ENCODE measurements at regions not wholly inside any gene's neighbourhood (a gene's known extent, or its start where the extent isn't known, plus 50 kb on each side); places are given as distances from the start of the nearest gene placed in this dataset.

GRCh38 chr2:65525616-65526231 lies 93.3 kb upstream of the SPRED2 start:
- no peak overlapping the region for H2BK5ac ChIP-seq (ENCODE audit: low read depth, low read length, poor library complexity, severe bottlenecking)
- H3K23ac ChIP-seq (ENCODE audit: low read depth, low read length): no peak overlapping the region
- no peaks in the 10 kb centered on the region for H4K20me1 ChIP-seq (ENCODE audit: insufficient read depth, low read length)
- in situ Hi-C loops (cut with MboI; ENCODE audit: low sequenced_read_pairs) (no loop called here), intact Hi-C loops (cut with micrococcal nuclease) (no loop called here), dilution Hi-C loops (cut with HindIII; ENCODE audit: low sequenced_read_pairs, unreplicated experiment) (no loop called here)
- no peak overlapping the region for H2AK9ac ChIP-seq (replicated peaks; ENCODE audit: low read depth, low read length, poor library complexity)
- no peak overlapping the region for H3K56ac ChIP-seq (ENCODE audit: extremely low read depth, insufficient read depth, low read length)
- H2AFZ ChIP-seq (replicated peaks; ENCODE audit: low read length, poor library complexity): no peak overlapping the region
- H3K79me1 ChIP-seq (ENCODE audit: low read depth in 1 of 2, low read length in 2 of 2): no peaks in the 10 kb centered on the region
- H3K18ac ChIP-seq (ENCODE audit: low read depth, low read length): no peak overlapping the region
- H2BK20ac ChIP-seq (ENCODE audit: low read depth, low read length): no peak overlapping the region
- TF ChIP-seq USF2 (IDR thresholded peaks at IDR 0.05; ENCODE audit: low read depth, low read length): no peak
- TF ChIP-seq MAFK (IDR thresholded peaks at IDR 0.05; ENCODE audit: low read depth, low read length): no peak
- TF ChIP-seq MXI1 (IDR thresholded peaks at IDR 0.05; ENCODE audit: borderline replicate concordance, low read depth, low read length): no peak
- no peak for TF ChIP-seq CEBPB (IDR thresholded peaks at IDR 0.05; ENCODE audit: low read depth, low read length)
- TF ChIP-seq FOS (IDR thresholded peaks at IDR 0.05; ENCODE audit: low read depth, low read length): no peak
- TF ChIP-seq POLR2A (IDR thresholded peaks at IDR 0.05; ENCODE audit: low read depth, low read length): no peak
- no peak for TF ChIP-seq MAZ (IDR thresholded peaks at IDR 0.05; ENCODE audit: borderline replicate concordance, low read depth, low read length)
- no peak for TF ChIP-seq RCOR1 (IDR thresholded peaks at IDR 0.05; ENCODE audit: insufficient replicate concordance, low read length)
- no peak for TF ChIP-seq RAD21 (IDR thresholded peaks at IDR 0.05; ENCODE audit: low read length)
- TF ChIP-seq SMC3 (IDR thresholded peaks at IDR 0.05; ENCODE audit: low read depth, low read length): no peak
- TF ChIP-seq CTCF (conservative IDR thresholded peaks at IDR 0.05; ENCODE audit: low read depth, low read length): no peak
- TF ChIP-seq BHLHE40 (IDR thresholded peaks at IDR 0.05; ENCODE audit: low read depth, low read length): no peak
- ChIA-PET CTCF (no interaction called here), POLR2A (ENCODE audit: unreplicated experiment) (interaction anchor here (0.6 to 0.7 kb wide), 2 partner anchors 298 kb away, joined by 4 to 8 read pairs; partner anchors contain the start of gene ACTR2)
- no peak overlapping the region for H3K4me3 ChIP-seq (ENCODE audit: insufficient read depth, low read depth, low read length)
- H3K36me3 ChIP-seq (ENCODE audit: control insufficient read depth, insufficient read depth, low read length): no peaks in the 10 kb centered on the region
- H3K27ac ChIP-seq (ENCODE audit: insufficient read depth, low read length): no peak overlapping the region
- DNase-seq: no peak
- H3K4ac ChIP-seq (ENCODE audit: low read depth, low read length): no peak overlapping the region
- no peaks in the 10 kb centered on the region for H3K4me1 ChIP-seq (ENCODE audit: control insufficient read depth, insufficient read depth, low read length)
- H4K5ac ChIP-seq (ENCODE audit: low read depth, low read length): no peak overlapping the region
- H2AK5ac ChIP-seq (ENCODE audit: low read depth, low read length): no peak overlapping the region
- no peak overlapping the region for H2BK15ac ChIP-seq (ENCODE audit: low read depth, low read length)
- no peak overlapping the region for H3K14ac ChIP-seq (replicated peaks; ENCODE audit: low read depth, low read length)
- WGBS, 2 experiments (ENCODE audit: extremely low coverage in 2 of 2, insufficient read length in 1 of 2): no CpG with 5 or more reads among the region's 4 CpGs
- H2BK120ac ChIP-seq (ENCODE audit: low read depth, low read length): no peak overlapping the region
- peaks cover 37% of the 10 kb centered on the region for H3K27me3 ChIP-seq (ENCODE audit: control insufficient read depth, insufficient read depth, low read length)
- H3K9me1 ChIP-seq (ENCODE audit: insufficient read depth, low read length): no peaks in the 10 kb centered on the region; the same call in 1 of the 2 replicates
- no TSS peak for BruUV-seq (replicated peaks)
- H4K91ac ChIP-seq (ENCODE audit: insufficient read depth, low read depth, low read length): no peak overlapping the region
- H3K9me3 ChIP-seq (ENCODE audit: control insufficient read depth, insufficient read depth, low read length): 0 out of 2 replicates have a peak, but pooled peaks cover 2% of the 10 kb centered on the region
- no peak for ATAC-seq (ENCODE audit: low read depth)
- no peak overlapping the region for H4K8ac ChIP-seq (ENCODE audit: low read depth in 2 of 2, low read length in 2 of 2)
- no peak overlapping the region for H3K4me2 ChIP-seq (ENCODE audit: low read depth, low read length)
- H3K9ac ChIP-seq (ENCODE audit: low read depth, low read length): no peak overlapping the region

Measured in IMR-90 (cell line).